ENCODE measurements at regions not wholly inside any gene's neighbourhood (a gene's known extent, or its start where the extent isn't known, plus 50 kb on each side); places are given as distances from the start of the nearest gene placed in this dataset.

DNA sequence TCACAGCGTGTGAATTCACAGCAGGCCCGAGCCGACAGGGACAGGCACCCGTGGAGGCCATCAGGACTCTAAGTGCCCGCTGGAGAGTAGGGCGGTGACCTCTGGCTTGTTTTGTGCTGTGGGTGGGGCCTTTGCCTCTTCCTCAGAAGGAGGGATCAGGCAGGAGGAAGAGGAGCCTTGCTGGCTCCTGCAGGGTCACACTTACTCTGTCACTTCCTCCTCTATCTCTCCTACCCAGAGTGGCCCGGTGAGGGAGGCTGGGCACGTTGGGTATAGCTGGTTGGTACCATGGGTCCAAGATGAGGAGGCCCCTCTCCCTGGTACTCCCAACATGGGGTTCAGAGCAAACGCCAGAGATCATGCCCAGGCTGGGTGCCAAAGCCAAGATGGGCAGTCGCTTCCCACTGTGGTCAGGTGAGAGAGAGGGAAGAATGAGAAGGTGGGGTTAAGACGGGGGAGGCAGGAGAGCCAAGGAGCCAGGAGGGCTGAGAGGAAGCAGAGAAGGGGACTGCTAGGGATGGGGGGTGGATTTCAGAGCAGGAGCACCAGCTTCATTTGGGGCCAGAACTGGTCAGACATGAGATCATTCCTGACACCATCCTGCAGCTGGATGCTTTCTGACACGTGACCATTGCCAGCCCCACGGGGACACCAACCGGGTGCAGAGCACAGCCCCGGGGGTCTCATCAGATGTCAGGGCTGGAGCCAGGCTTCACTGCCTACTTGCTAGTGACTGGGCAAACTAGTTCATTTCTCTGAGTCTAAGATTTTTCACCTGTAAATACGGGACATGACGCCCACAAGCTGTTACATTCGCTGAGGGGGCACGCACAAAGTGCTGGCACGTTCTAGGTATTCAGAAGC, 54.8 kb upstream of the CACUL1 start:
- no peaks in the 10 kb centered on the region for H4K20me1 ChIP-seq (ENCODE audit: control insufficient read depth, extremely low read depth, insufficient read depth, low read length)
- no peak for TF ChIP-seq EZH2 (IDR thresholded peaks at IDR 0.05; ENCODE audit: low read length, missing control alignments)
- TF ChIP-seq, protein P1, sequence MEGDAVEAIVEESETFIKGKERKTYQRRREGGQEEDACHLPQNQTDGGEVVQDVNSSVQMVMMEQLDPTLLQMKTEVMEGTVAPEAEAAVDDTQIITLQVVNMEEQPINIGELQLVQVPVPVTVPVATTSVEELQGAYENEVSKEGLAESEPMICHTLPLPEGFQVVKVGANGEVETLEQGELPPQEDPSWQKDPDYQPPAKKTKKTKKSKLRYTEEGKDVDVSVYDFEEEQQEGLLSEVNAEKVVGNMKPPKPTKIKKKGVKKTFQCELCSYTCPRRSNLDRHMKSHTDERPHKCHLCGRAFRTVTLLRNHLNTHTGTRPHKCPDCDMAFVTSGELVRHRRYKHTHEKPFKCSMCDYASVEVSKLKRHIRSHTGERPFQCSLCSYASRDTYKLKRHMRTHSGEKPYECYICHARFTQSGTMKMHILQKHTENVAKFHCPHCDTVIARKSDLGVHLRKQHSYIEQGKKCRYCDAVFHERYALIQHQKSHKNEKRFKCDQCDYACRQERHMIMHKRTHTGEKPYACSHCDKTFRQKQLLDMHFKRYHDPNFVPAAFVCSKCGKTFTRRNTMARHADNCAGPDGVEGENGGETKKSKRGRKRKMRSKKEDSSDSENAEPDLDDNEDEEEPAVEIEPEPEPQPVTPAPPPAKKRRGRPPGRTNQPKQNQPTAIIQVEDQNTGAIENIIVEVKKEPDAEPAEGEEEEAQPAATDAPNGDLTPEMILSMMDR (conservative IDR thresholded peaks at IDR 0.05 in 1 of 2, IDR thresholded peaks at IDR 0.05 in 1 of 2; ENCODE audit: low read depth in 1 of 2, low read length in 2 of 2) = no peak
- H3K79me2 ChIP-seq (ENCODE audit: control insufficient read depth, insufficient read depth, low read length) = no peaks in the 10 kb centered on the region
- H3K4me3 ChIP-seq (replicated peaks in 1 of 4; ENCODE audit: control extremely low read depth in 1 of 4, insufficient read depth in 1 of 4, low read depth in 3 of 4, low read length in 4 of 4) = no peak overlapping the region
- H3K27me3 ChIP-seq (ENCODE audit: control insufficient read depth, insufficient read depth, low read length) = no peaks in the 10 kb centered on the region
- H3K4me1 ChIP-seq (ENCODE audit: control insufficient read depth, extremely low read depth, insufficient read depth, low read length) = no peaks in the 10 kb centered on the region
- no peak overlapping the region for H2AFZ ChIP-seq (ENCODE audit: low read length)
- no peak for DNase-seq (ENCODE audit: low read depth in 2 of 2)
- no peaks in the 10 kb centered on the region for H3K36me3 ChIP-seq (ENCODE audit: control insufficient read depth, insufficient read depth, low read length)
- H3K9me3 ChIP-seq (ENCODE audit: control insufficient read depth, insufficient read depth, low read depth, low read length) = no peaks in the 10 kb centered on the region
- H3K27ac ChIP-seq (ENCODE audit: insufficient read depth, low read length) = no peak overlapping the region
- no peak overlapping the region for H3K9ac ChIP-seq (ENCODE audit: insufficient read depth, low read length)
- no peak overlapping the region for H3K4me2 ChIP-seq (ENCODE audit: extremely low read depth, insufficient read depth, low read length)

DNA sequence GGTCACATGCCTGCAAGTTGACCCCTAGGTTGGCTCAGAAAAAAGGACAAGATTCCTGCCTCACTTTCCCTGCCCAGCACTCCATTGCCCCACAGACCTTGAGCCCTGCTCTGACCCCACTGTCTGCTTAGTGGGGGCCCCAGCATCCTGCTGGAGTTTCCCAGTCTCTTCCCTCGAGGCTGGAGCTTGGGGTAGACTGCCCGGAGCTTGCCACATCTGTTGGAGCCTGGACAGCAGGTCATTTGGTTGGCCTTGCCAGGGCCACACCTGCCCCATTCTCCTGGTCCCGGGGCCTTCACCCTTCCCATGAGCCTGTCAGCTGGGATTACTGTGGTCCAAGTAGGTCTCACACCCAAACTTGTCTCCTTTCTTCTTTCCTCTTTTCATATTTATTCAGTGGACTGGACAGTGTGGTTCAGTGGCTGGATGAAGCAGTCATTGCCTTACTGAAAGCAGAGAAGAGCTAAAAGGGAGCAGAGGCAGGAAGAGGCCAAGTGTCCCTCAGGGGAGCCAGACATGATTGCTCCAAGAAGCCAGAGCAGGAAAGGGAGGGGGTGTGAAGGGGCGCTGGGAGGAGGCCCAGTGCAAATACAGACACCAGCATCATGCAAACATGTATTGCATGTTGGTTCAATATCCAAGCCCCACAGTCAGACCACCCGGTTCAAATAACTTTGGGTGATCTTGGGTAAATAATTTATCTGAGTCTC, 56.2 kb upstream of the CACUL1 start:
- no peaks in the 10 kb centered on the region for H4K20me1 ChIP-seq (ENCODE audit: control insufficient read depth, extremely low read depth, insufficient read depth, low read length)
- no peak overlapping the region for H3K4me2 ChIP-seq (ENCODE audit: extremely low read depth, insufficient read depth, low read length)
- H3K4me1 ChIP-seq (ENCODE audit: control insufficient read depth, extremely low read depth, insufficient read depth, low read length) = no peaks in the 10 kb centered on the region
- H2AFZ ChIP-seq (ENCODE audit: low read length) = no peak overlapping the region
- TF ChIP-seq, protein P1 (conservative IDR thresholded peaks at IDR 0.05 in 1 of 2, IDR thresholded peaks at IDR 0.05 in 1 of 2; ENCODE audit: low read depth in 1 of 2, low read length in 2 of 2) = no peak
- no peak for TF ChIP-seq EZH2 (IDR thresholded peaks at IDR 0.05; ENCODE audit: low read length, missing control alignments)
- no peak overlapping the region for H3K4me3 ChIP-seq (replicated peaks in 1 of 4; ENCODE audit: control extremely low read depth in 1 of 4, insufficient read depth in 1 of 4, low read depth in 3 of 4, low read length in 4 of 4)
- H3K27me3 ChIP-seq (ENCODE audit: control insufficient read depth, insufficient read depth, low read length) = no peaks in the 10 kb centered on the region
- DNase-seq (ENCODE audit: low read depth in 2 of 2) = no peak
- H3K9me3 ChIP-seq (ENCODE audit: control insufficient read depth, insufficient read depth, low read depth, low read length) = no peaks in the 10 kb centered on the region
- H3K27ac ChIP-seq (ENCODE audit: insufficient read depth, low read length) = no peak overlapping the region
- H3K36me3 ChIP-seq (ENCODE audit: control insufficient read depth, insufficient read depth, low read length) = no peaks in the 10 kb centered on the region
- no peaks in the 10 kb centered on the region for H3K79me2 ChIP-seq (ENCODE audit: control insufficient read depth, insufficient read depth, low read length)
- H3K9ac ChIP-seq (ENCODE audit: insufficient read depth, low read length) = no peak overlapping the region

- Histone ChIP-seq H2AFZ (ENCODE audit: low read length) (no peak overlapping the region), H3K4me1 (ENCODE audit: control insufficient read depth, extremely low read depth, insufficient read depth, low read length) (no peaks in the 10 kb centered on the region), H3K27ac (ENCODE audit: insufficient read depth, low read length) (no peak overlapping the region), H3K27me3 (ENCODE audit: control insufficient read depth, insufficient read depth, low read length) (no peaks in the 10 kb centered on the region), H3K36me3 (ENCODE audit: control insufficient read depth, insufficient read depth, low read length) (no peaks in the 10 kb centered on the region), H3K9me3 (ENCODE audit: control insufficient read depth, insufficient read depth, low read depth, low read length) (no peaks in the 10 kb centered on the region), H3K9ac (ENCODE audit: insufficient read depth, low read length) (no peak overlapping the region), H3K4me2 (ENCODE audit: extremely low read depth, insufficient read depth, low read length) (no peak overlapping the region), H3K4me3 (replicated peaks in 1 of 4; ENCODE audit: control extremely low read depth in 1 of 4, insufficient read depth in 1 of 4, low read depth in 3 of 4, low read length in 4 of 4) (no peak overlapping the region), H4K20me1 (ENCODE audit: control insufficient read depth, extremely low read depth, insufficient read depth, low read length) (no peaks in the 10 kb centered on the region), H3K79me2 (ENCODE audit: control insufficient read depth, insufficient read depth, low read length) (no peaks in the 10 kb centered on the region)
- TF ChIP-seq EZH2 (IDR thresholded peaks at IDR 0.05; ENCODE audit: low read length, missing control alignments) = no peak
- TF ChIP-seq, protein P1 (conservative IDR thresholded peaks at IDR 0.05 in 1 of 2, IDR thresholded peaks at IDR 0.05 in 1 of 2; ENCODE audit: low read depth in 1 of 2, low read length in 2 of 2) = no peak
- no peak for DNase-seq (ENCODE audit: low read depth in 2 of 2)
Observed at GRCh38 chr10:118811675-118812392, 57.1 kb upstream of the CACUL1 start.

Measured in fibroblast of lung (primary cell).